Type B pancreatic cell (in vitro differentiated cells): ENCODE measurements at regions not wholly inside any gene's neighbourhood (a gene's known extent, or its start where the extent isn't known, plus 50 kb on each side); places are given as distances from the start of the nearest gene placed in this dataset.

Source experiments
- DNase-seq: peaks from one replicate; pipeline ENCODE4 v3.0.0; 2021; ENCODE audit warnings: mixed read lengths; ENCODE audit not compliant: unreplicated experiment; ENCODE audit errors: extremely low spot score
- H3K27ac Mint-ChIP-seq: 2 replicates; pipeline ENCODE4 v1.8.0; 2021; ENCODE audit warnings: mild to moderate bottlenecking, mixed read lengths
- H3K27me3 Mint-ChIP-seq: 2 replicates; pipeline ENCODE4 v1.8.0; 2021; ENCODE audit warnings: mixed read lengths
- H3K36me3 Mint-ChIP-seq: 2 replicates; pipeline ENCODE4 v1.8.0; 2021; ENCODE audit warnings: mixed read lengths
- H3K4me1 Mint-ChIP-seq: one replicate; pipeline ENCODE4 v1.8.0; 2021; ENCODE audit warnings: mixed read lengths; ENCODE audit not compliant: unreplicated experiment
- H3K4me3 Mint-ChIP-seq: 2 replicates; pipeline ENCODE4 v1.8.0; 2021; ENCODE audit warnings: mild to moderate bottlenecking, mixed read lengths
- H3K9me3 Mint-ChIP-seq: 2 replicates; pipeline ENCODE4 v1.8.0; 2021; ENCODE audit warnings: mixed read lengths
- TF ChIP-seq, protein P1 (sequence below): fragments of 200-600 bp; sonication (generic); conservative IDR thresholded peaks from 2 replicates; pipeline ENCODE4 v1.5.0; 2021; ENCODE audit warnings: antibody characterized with exemption, mild to moderate bottlenecking

DNA sequence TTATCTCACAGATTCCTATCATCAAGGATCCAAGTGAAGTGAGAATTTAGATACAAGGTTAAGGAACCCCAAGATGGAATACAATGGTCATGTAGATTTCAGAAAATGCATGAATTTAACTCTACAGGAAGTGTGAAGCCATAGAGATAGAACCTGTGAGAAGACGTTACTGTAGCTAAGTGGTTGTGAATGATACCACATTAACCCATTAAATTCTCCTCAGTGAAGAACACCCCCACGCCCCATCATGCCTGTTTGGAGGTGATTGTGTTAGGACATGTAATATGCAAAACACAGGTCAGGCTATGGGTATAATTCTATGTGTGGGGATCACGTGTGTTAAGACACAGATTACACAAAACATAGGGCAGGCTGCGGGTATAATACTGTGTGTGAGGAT is 1166.7 kb downstream of the EFNB2 start:
- DNase-seq: no peak
- Mint-ChIP-seq H3K4me3 (no peak overlapping the region), H3K36me3 (no peaks in the 10 kb centered on the region), H3K27me3 (no peaks in the 10 kb centered on the region), H3K9me3 (peaks cover 5% of the 10 kb centered on the region), H3K4me1 (peaks cover 6% of the 10 kb centered on the region), H3K27ac (no peak overlapping the region)
- TF ChIP-seq, protein P1, sequence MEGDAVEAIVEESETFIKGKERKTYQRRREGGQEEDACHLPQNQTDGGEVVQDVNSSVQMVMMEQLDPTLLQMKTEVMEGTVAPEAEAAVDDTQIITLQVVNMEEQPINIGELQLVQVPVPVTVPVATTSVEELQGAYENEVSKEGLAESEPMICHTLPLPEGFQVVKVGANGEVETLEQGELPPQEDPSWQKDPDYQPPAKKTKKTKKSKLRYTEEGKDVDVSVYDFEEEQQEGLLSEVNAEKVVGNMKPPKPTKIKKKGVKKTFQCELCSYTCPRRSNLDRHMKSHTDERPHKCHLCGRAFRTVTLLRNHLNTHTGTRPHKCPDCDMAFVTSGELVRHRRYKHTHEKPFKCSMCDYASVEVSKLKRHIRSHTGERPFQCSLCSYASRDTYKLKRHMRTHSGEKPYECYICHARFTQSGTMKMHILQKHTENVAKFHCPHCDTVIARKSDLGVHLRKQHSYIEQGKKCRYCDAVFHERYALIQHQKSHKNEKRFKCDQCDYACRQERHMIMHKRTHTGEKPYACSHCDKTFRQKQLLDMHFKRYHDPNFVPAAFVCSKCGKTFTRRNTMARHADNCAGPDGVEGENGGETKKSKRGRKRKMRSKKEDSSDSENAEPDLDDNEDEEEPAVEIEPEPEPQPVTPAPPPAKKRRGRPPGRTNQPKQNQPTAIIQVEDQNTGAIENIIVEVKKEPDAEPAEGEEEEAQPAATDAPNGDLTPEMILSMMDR: no peak

DNA sequence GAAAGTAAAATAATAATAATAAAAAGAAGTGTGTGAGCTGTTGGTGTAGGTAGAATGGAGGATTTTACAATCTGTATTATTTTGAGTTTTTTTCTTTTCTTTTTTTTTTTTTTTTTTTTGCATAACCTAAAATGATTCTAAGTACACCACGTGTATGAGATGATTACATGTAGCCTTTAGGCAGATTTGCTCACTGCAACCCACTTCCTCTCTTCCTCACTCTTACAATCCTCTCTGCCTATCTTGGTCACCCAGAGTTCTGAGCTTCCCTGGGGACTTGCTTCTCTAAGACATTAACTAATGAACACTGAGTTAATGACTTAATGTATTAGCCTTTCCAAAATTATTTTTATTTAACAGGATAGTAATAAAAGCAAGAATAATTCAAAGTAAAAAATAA is 1169.6 kb downstream of the EFNB2 start:
- TF ChIP-seq, protein P1: no peak
- no peak for DNase-seq
- H3K4me3 Mint-ChIP-seq: no peak overlapping the region
- H3K36me3 Mint-ChIP-seq: no peaks in the 10 kb centered on the region
- H3K27ac Mint-ChIP-seq: no peak overlapping the region
- H3K27me3 Mint-ChIP-seq: no peaks in the 10 kb centered on the region
- H3K9me3 Mint-ChIP-seq: no peaks in the 10 kb centered on the region
- H3K4me1 Mint-ChIP-seq: peaks cover 14% of the 10 kb centered on the region

DNA sequence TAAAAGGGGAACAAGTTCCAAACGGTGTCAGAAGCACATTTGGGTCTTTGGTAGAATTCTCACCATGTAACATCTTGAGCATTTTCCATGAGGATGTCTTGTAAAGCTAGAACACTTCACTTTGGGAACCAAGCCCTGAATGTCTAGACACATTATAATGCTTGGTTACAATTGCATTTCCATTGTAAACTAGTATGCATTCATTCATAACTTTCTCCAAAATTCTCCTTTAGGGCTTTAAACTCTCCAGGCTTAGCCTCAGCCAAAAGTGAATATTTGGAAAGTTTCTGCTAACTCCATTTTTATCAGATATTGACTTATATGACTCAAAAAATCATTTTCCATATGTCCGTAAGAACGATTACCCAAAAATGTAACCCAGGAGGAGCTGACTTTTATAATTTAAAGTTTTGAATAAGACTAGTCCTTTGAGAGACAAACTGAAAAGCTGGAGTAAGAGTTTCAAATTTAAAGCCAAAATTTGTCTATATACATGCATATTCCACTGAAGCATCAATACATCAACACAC is 1170.4 kb downstream of the EFNB2 start:
- no peak for DNase-seq
- no peak overlapping the region for H3K4me3 Mint-ChIP-seq
- H3K27me3 Mint-ChIP-seq: no peaks in the 10 kb centered on the region
- peaks cover 14% of the 10 kb centered on the region for H3K4me1 Mint-ChIP-seq
- TF ChIP-seq, protein P1: no peak
- H3K9me3 Mint-ChIP-seq: no peaks in the 10 kb centered on the region
- H3K36me3 Mint-ChIP-seq: no peaks in the 10 kb centered on the region
- no peak overlapping the region for H3K27ac Mint-ChIP-seq

DNA sequence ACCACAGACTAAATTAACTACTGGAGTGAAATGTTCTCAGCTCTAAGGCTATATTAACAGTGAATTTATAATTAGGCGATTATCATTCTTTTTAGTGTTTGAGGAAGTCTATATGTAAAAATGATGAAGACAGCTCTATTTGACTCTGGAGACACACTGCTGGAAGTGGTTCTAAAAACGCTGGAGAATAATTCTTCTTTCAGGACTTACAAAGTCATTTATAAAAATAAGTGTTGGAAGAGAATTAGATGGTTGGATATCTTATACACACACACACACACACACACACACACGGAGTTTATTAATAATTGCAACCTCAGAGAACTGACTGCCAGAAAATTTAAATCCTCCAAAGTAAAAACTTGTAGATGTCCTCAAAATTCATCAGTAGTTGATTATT is 1171.3 kb downstream of the EFNB2 start:
- H3K36me3 Mint-ChIP-seq: no peaks in the 10 kb centered on the region
- H3K27me3 Mint-ChIP-seq: no peaks in the 10 kb centered on the region
- no peaks in the 10 kb centered on the region for H3K9me3 Mint-ChIP-seq
- no peak for DNase-seq
- peaks cover 14% of the 10 kb centered on the region for H3K4me1 Mint-ChIP-seq
- TF ChIP-seq, protein P1: no peak
- H3K27ac Mint-ChIP-seq: no peak overlapping the region
- H3K4me3 Mint-ChIP-seq: no peak overlapping the region

DNA sequence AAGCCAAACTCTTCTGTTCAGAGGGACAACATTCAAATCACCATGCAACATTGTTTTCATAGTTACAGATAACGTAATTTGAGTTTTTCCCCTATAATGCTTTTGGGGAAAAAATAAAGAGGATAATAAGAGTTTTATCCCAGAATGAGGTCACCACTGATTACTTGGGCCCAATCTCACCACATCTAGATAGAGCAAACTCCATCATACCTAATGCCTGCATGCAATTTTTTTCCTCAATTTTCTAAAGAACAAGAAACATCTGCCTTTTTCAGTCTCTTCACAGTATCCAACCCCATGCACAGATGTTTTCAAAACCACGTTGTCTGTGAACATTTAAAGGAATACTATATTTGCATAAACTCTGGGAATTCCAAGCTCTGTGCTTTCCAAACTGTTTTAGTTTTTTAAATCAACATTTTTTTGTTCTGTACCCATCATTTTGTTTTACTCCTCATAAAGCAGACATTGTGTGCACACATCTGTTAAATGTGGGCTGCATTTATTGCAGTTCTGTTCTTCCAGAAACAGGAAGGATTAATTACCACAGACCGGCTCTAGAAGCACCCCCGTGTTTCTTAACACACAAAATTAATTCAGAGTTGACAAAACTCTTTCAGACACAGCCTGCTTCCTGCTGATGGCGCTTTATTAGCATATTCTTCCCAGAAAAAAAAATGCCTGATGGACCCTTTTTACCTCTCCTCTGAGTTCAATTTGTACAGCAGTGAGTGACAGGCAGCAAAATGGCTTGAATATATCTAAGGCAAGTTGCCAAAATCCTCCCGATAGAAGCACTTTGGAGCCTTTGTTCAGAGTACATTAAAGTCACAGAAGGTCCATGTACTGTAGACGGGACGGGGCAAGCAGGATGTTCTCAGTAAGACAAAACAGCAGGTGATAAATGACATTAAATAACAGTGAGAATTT is 1171.9 kb downstream of the EFNB2 start:
- TF ChIP-seq, protein P1: no peak
- H3K27ac Mint-ChIP-seq: no peak overlapping the region
- DNase-seq: no peak
- peaks cover 14% of the 10 kb centered on the region for H3K4me1 Mint-ChIP-seq
- H3K36me3 Mint-ChIP-seq: no peaks in the 10 kb centered on the region
- H3K9me3 Mint-ChIP-seq: no peaks in the 10 kb centered on the region
- H3K4me3 Mint-ChIP-seq: no peak overlapping the region
- no peaks in the 10 kb centered on the region for H3K27me3 Mint-ChIP-seq
